OCI-LY7 (cell line): ENCODE measurements at regions not wholly inside any gene's neighbourhood (a gene's known extent, or its start where the extent isn't known, plus 50 kb on each side); places are given as distances from the start of the nearest gene placed in this dataset.

ENCODE experiments used
- BruUV-seq: library from RNA; stranded (reverse); fragments of 400-500 nt; replicated peaks from 2 replicates; lab custom pipeline; 2021; lab: Mats Ljungman, UMichigan
- CTCF ChIA-PET: fragments of 300-600 bp; sonication (Branson Sonifier 250); formaldehyde crosslinking; loops from one replicate; lab custom pipeline; 2022; ENCODE audit warnings: antibody characterized with exemption; ENCODE audit not compliant: unreplicated experiment; lab: Charles Lee
- POLR2A ChIA-PET: fragments of 300-600 bp; sonication (Branson Sonifier 250); formaldehyde crosslinking; loops from one replicate; lab custom pipeline; 2022; ENCODE audit warnings: antibody characterized with exemption; lab: Charles Lee
- DNase-seq: peaks from one replicate; pipeline ENCODE4 v3.0.0-alpha.2; 2015; ENCODE audit warnings: low spot score
- H2AFZ ChIP-seq: fragments of 200-600 bp; sonication (generic), shearing (Covaris generic); 2 replicates; pipeline ENCODE4 v1.6.1; 2014; ENCODE audit warnings: mild to moderate bottlenecking, antibody characterized with exemption, low read length, moderate library complexity
- H3K27ac ChIP-seq: fragments of 200-600 bp; sonication (generic); 2 replicates; pipeline ENCODE4 v1.5.1; 2014; ENCODE audit warnings: mixed run types, low read depth, mild to moderate bottlenecking, moderate library complexity, low read length, inconsistent platforms; ENCODE audit not compliant: poor library complexity, severe bottlenecking
- H3K36me3 ChIP-seq: fragments of 200-600 bp; sonication (generic); 2 replicates; pipeline ENCODE4 v1.6.1; 2014; ENCODE audit warnings: mild to moderate bottlenecking, antibody characterized with exemption, low read length, moderate library complexity, mixed read lengths; ENCODE audit not compliant: insufficient read depth
- H3K4me1 ChIP-seq: fragments of 200-600 bp; sonication (generic); 2 replicates; pipeline ENCODE4 v1.5.1; 2014; ENCODE audit warnings: mild to moderate bottlenecking, low read length; ENCODE audit not compliant: insufficient read depth, poor library complexity, severe bottlenecking
- H3K4me2 ChIP-seq: fragments of 200-600 bp; sonication (generic); 2 replicates; pipeline ENCODE4 v1.6.1; 2014; ENCODE audit warnings: mild to moderate bottlenecking, low read length
- H3K4me3 ChIP-seq: fragments of 200-600 bp; sonication (generic); 2 replicates; pipeline ENCODE4 v1.5.1; 2014; ENCODE audit warnings: mild to moderate bottlenecking, low read depth, low read length; ENCODE audit not compliant: poor library complexity, severe bottlenecking
- H3K79me2 ChIP-seq: fragments of 200-600 bp; sonication (generic); 2 replicates; pipeline ENCODE4 v1.6.1; 2016; ENCODE audit warnings: low read depth, mild to moderate bottlenecking, low read length, moderate library complexity, mixed read lengths; ENCODE audit not compliant: insufficient read depth
- H3K9me2 ChIP-seq: fragments of 200-600 bp; sonication (generic); 2 replicates; pipeline ENCODE4 v1.6.1; 2016; ENCODE audit warnings: mild to moderate bottlenecking, low read length, mixed read lengths; ENCODE audit not compliant: insufficient read depth
- H3K9me3 ChIP-seq: fragments of 200-600 bp; sonication (generic); 2 replicates; pipeline ENCODE4 v1.6.1; 2014; ENCODE audit warnings: mild to moderate bottlenecking, mixed run types, low read length, mixed read lengths
- H4K20me1 ChIP-seq: fragments of 200-600 bp; sonication (generic); 2 replicates; pipeline ENCODE4 v1.6.1; 2014; ENCODE audit warnings: mild to moderate bottlenecking, antibody characterized with exemption, low read length, moderate library complexity, mixed read lengths; ENCODE audit not compliant: insufficient read depth
- EZH2phosphoT487 ChIP-seq: fragments of 200-600 bp; sonication (generic); IDR thresholded peaks from 2 replicates; pipeline ENCODE4 v1.6.1; 2018; ENCODE audit warnings: low read depth, borderline replicate concordance, mild to moderate bottlenecking, mixed run types, antibody characterized with exemption, low read length, moderate library complexity, mixed read lengths
- intact Hi-C: fragments of 100-400 bp; cut with micrococcal nuclease; formaldehyde crosslinking; loops from one replicate; pipeline ENCODE4 v1.10.0; 2022; ENCODE audit not compliant: unreplicated experiment
- TF ChIP-seq, protein P1 (sequence below): fragments of 200-600 bp; sonication (generic); conservative IDR thresholded peaks from 2 replicates; pipeline ENCODE4 v1.5.1; 2014; ENCODE audit warnings: mild to moderate bottlenecking, antibody characterized with exemption, low read length, moderate library complexity, mixed read lengths

DNA sequence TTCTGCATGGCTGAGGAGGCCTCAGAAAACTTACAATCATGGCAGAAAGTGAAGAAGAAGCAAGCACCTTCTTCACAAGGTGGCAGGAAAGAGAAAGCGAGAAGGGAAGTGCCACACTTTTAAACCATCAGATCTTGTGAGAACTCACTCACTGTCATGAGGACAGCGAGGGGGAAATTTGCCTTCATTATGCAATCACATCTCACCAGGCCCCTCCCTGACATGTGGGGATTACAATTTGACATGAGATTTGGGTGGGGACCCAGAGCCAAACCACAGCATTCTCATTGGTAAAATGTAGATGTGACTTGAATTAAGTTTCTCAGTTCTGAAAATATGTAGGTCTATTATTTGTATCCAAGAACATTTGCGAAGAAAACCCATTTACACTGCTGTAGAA is 854.8 kb downstream of the EPHA4 start:
- no peak for DNase-seq
- H3K9me2 ChIP-seq = no peaks in the 10 kb centered on the region
- intact Hi-C loops = no loop called here
- no peak overlapping the region for H2AFZ ChIP-seq
- H3K4me1 ChIP-seq = no peaks in the 10 kb centered on the region
- ChIA-PET POLR2A (no interaction called here), CTCF (no interaction called here)
- no peaks in the 10 kb centered on the region for H3K9me3 ChIP-seq
- H4K20me1 ChIP-seq = no peaks in the 10 kb centered on the region
- no TSS peak for BruUV-seq
- H3K36me3 ChIP-seq = no peaks in the 10 kb centered on the region
- TF ChIP-seq, protein P1, sequence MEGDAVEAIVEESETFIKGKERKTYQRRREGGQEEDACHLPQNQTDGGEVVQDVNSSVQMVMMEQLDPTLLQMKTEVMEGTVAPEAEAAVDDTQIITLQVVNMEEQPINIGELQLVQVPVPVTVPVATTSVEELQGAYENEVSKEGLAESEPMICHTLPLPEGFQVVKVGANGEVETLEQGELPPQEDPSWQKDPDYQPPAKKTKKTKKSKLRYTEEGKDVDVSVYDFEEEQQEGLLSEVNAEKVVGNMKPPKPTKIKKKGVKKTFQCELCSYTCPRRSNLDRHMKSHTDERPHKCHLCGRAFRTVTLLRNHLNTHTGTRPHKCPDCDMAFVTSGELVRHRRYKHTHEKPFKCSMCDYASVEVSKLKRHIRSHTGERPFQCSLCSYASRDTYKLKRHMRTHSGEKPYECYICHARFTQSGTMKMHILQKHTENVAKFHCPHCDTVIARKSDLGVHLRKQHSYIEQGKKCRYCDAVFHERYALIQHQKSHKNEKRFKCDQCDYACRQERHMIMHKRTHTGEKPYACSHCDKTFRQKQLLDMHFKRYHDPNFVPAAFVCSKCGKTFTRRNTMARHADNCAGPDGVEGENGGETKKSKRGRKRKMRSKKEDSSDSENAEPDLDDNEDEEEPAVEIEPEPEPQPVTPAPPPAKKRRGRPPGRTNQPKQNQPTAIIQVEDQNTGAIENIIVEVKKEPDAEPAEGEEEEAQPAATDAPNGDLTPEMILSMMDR = no peak
- TF ChIP-seq EZH2phosphoT487 = no peak
- no peak overlapping the region for H3K4me2 ChIP-seq
- no peak overlapping the region for H3K27ac ChIP-seq
- H3K79me2 ChIP-seq = no peaks in the 10 kb centered on the region
- no peak overlapping the region for H3K4me3 ChIP-seq

- Histone ChIP-seq H4K20me1 (no peaks in the 10 kb centered on the region), H3K4me3 (no peak overlapping the region), H3K79me2 (no peaks in the 10 kb centered on the region), H3K9me3 (no peaks in the 10 kb centered on the region), H3K4me1 (no peaks in the 10 kb centered on the region), H3K36me3 (no peaks in the 10 kb centered on the region), H3K9me2 (no peaks in the 10 kb centered on the region), H3K4me2 (0 out of 2 replicates have a peak overlapping the region, but pooled peaks have one; percentile 32), H3K27ac (no peak overlapping the region), H2AFZ (peak overlapping the region; percentile 49)
- DNase-seq = peak; percentile 5
- no peak for TF ChIP-seq EZH2phosphoT487
- TF ChIP-seq, protein P1 = no peak
- POLR2A ChIA-PET = no interaction called here
- CTCF ChIA-PET = no interaction called here
- intact Hi-C loops = no loop called here
- no TSS peak for BruUV-seq
Measured at GRCh38 chr2:220736778-220737177, 835.3 kb downstream of the EPHA4 start.

GRCh38 chr2:220743203-220743602 is 828.9 kb downstream of the EPHA4 start:
- H3K4me2 ChIP-seq = no peak overlapping the region
- intact Hi-C loops = no loop called here
- POLR2A ChIA-PET = no interaction called here

More at GRCh38 chr2:220743203-220743602, 828.9 kb downstream of the EPHA4 start:
- Histone ChIP-seq H3K27ac (no peak overlapping the region), H4K20me1 (no peaks in the 10 kb centered on the region), H3K4me3 (no peak overlapping the region), H3K9me2 (no peaks in the 10 kb centered on the region), H3K36me3 (no peaks in the 10 kb centered on the region), H3K9me3 (no peaks in the 10 kb centered on the region), H3K4me1 (no peaks in the 10 kb centered on the region), H2AFZ (no peak overlapping the region), H3K79me2 (no peaks in the 10 kb centered on the region)
- CTCF ChIA-PET = no interaction called here
- no TSS peak for BruUV-seq
- DNase-seq = no peak
- TF ChIP-seq EZH2phosphoT487 = no peak
- TF ChIP-seq, protein P1 = no peak
